ENCODE measurements at regions not wholly inside any gene's neighbourhood (a gene's known extent, or its start where the extent isn't known, plus 50 kb on each side); places are given as distances from the start of the nearest gene placed in this dataset.

- DNase-seq (ENCODE audit: low read depth), result no peak
- H3K4me3 ChIP-seq (ENCODE audit: low read depth, low read length), result no peak overlapping the region
These were observed 113.0 kb upstream of the WSCD2 start for GRCh38 chr12:108016022-108016564.

GRCh38 chr12:108017472-108018057, 111.5 kb upstream of the WSCD2 start:
- H3K4me3 ChIP-seq (ENCODE audit: low read depth, low read length), result no peak overlapping the region
- no peak for DNase-seq (ENCODE audit: low read depth)

- DNase-seq (ENCODE audit: low read depth), result no peak
- H3K4me3 ChIP-seq (ENCODE audit: low read depth, low read length), result no peak overlapping the region
These were observed 109.2 kb upstream of the WSCD2 start for GRCh38 chr12:108019862-108020261.

GRCh38 chr12:108021141-108021540, 107.9 kb upstream of the WSCD2 start:
- no peak overlapping the region for H3K4me3 ChIP-seq (ENCODE audit: low read depth, low read length)
- DNase-seq (ENCODE audit: low read depth), result no peak

GRCh38 chr12:108021949-108022522, 107.1 kb upstream of the WSCD2 start:
- DNase-seq (ENCODE audit: low read depth), result no peak
- no peak overlapping the region for H3K4me3 ChIP-seq (ENCODE audit: low read depth, low read length)

- H3K4me3 ChIP-seq (ENCODE audit: low read depth, low read length), result no peak overlapping the region
- DNase-seq (ENCODE audit: low read depth), result no peak
These were observed 99.8 kb upstream of the WSCD2 start for GRCh38 chr12:108029051-108029835.

GRCh38 chr12:108033090-108033489, 96.0 kb upstream of the WSCD2 start:
- H3K4me3 ChIP-seq (ENCODE audit: low read depth, low read length), result no peak overlapping the region
- no peak for DNase-seq (ENCODE audit: low read depth)

- DNase-seq (ENCODE audit: low read depth), result no peak
These were observed 93.7 kb upstream of the WSCD2 start for GRCh38 chr12:108035372-108035771.

GRCh38 chr12:108037960-108038359, 91.1 kb upstream of the WSCD2 start:
- no peak overlapping the region for H3K4me3 ChIP-seq (ENCODE audit: low read depth, low read length)
- no peak for DNase-seq (ENCODE audit: low read depth)

More at GRCh38 chr12:108035372-108035771, 93.7 kb upstream of the WSCD2 start:
- H3K4me3 ChIP-seq (ENCODE audit: low read depth, low read length), result no peak overlapping the region

- DNase-seq (ENCODE audit: low read depth), result no peak
- no peak overlapping the region for H3K4me3 ChIP-seq (ENCODE audit: low read depth, low read length)
These were observed 89.3 kb upstream of the WSCD2 start for GRCh38 chr12:108039794-108040193.

- no peak overlapping the region for H3K4me3 ChIP-seq (ENCODE audit: low read depth, low read length)
- no peak for DNase-seq (ENCODE audit: low read depth)
These were observed 88.1 kb upstream of the WSCD2 start for GRCh38 chr12:108040947-108041346.

- no peak overlapping the region for H3K4me3 ChIP-seq (ENCODE audit: low read depth, low read length)
- no peak for DNase-seq (ENCODE audit: low read depth)
These were observed 85.8 kb upstream of the WSCD2 start for GRCh38 chr12:108043286-108043685.

- no peak overlapping the region for H3K4me3 ChIP-seq (ENCODE audit: low read depth, low read length)
- DNase-seq (ENCODE audit: low read depth), result no peak
These were observed 85.1 kb upstream of the WSCD2 start for GRCh38 chr12:108043750-108044533.

- no peak overlapping the region for H3K4me3 ChIP-seq (ENCODE audit: low read depth, low read length)
- DNase-seq (ENCODE audit: low read depth), result no peak
These were observed 83.0 kb upstream of the WSCD2 start for GRCh38 chr12:108046135-108046534.

GRCh38 chr12:108046650-108047049, 82.4 kb upstream of the WSCD2 start:
- no peak overlapping the region for H3K4me3 ChIP-seq (ENCODE audit: low read depth, low read length)

GRCh38 chr12:108047071-108047550, 82.0 kb upstream of the WSCD2 start:
- no peak for DNase-seq (ENCODE audit: low read depth)
- H3K4me3 ChIP-seq (ENCODE audit: low read depth, low read length), result no peak overlapping the region

More at GRCh38 chr12:108046650-108047049, 82.4 kb upstream of the WSCD2 start:
- no peak for DNase-seq (ENCODE audit: low read depth)

GRCh38 chr12:108048686-108049085, 80.4 kb upstream of the WSCD2 start:
- DNase-seq (ENCODE audit: low read depth), result no peak

GRCh38 chr12:108050696-108051095, 78.4 kb upstream of the WSCD2 start:
- H3K4me3 ChIP-seq (ENCODE audit: low read depth, low read length), result no peak overlapping the region
- no peak for DNase-seq (ENCODE audit: low read depth)

More at GRCh38 chr12:108048686-108049085, 80.4 kb upstream of the WSCD2 start:
- no peak overlapping the region for H3K4me3 ChIP-seq (ENCODE audit: low read depth, low read length)

GRCh38 chr12:108052260-108052659, 76.8 kb upstream of the WSCD2 start:
- no peak overlapping the region for H3K4me3 ChIP-seq (ENCODE audit: low read depth, low read length)
- no peak for DNase-seq (ENCODE audit: low read depth)

- DNase-seq (ENCODE audit: low read depth), result no peak
- H3K4me3 ChIP-seq (ENCODE audit: low read depth, low read length), result no peak overlapping the region
These were observed 75.6 kb upstream of the WSCD2 start for GRCh38 chr12:108053512-108053911.

Data from skeletal muscle cell (primary cell).